Immature natural killer cell (primary cell): ENCODE measurements at regions not wholly inside any gene's neighbourhood (a gene's known extent, or its start where the extent isn't known, plus 50 kb on each side); places are given as distances from the start of the nearest gene placed in this dataset.
"Not testable (repeated sequence)": the region's sequence is repeated elsewhere in the genome, so short reads cannot be mapped to it uniquely, and the experiment has no call there.

Experiments used
- DNase-seq, 3 donors: peaks; one replicate each; pipeline ENCODE4 v3.0.0; 2022; ENCODE audit warnings: mixed read lengths in 1 of 3
- H3K27ac Mint-ChIP-seq, 6 donors: one replicate each; pipeline ENCODE4 v1.8.0; 2020; ENCODE audit warnings: mixed read lengths in 6 of 6, mild to moderate bottlenecking in 5 of 6, inconsistent platforms in 4 of 6, moderate library complexity in 3 of 6
- H3K27me3 Mint-ChIP-seq, 3 donors: one replicate each; pipeline ENCODE4 v1.8.0; 2020 to 2021; ENCODE audit warnings: low read depth in 3 of 3, mild to moderate bottlenecking in 3 of 3, mixed read lengths in 3 of 3, moderate library complexity in 3 of 3, inconsistent platforms in 1 of 3
- H3K36me3 Mint-ChIP-seq, 3 donors: one replicate each; pipeline ENCODE4 v1.8.0; 2020; ENCODE audit warnings: mixed read lengths in 3 of 3, inconsistent platforms in 2 of 3, mild to moderate bottlenecking in 2 of 3
- H3K4me1 Mint-ChIP-seq, 2 donors: one replicate each; pipeline ENCODE4 v1.8.0; 2020; ENCODE audit warnings: inconsistent platforms in 2 of 2, mild to moderate bottlenecking in 2 of 2, mixed read lengths in 2 of 2, moderate library complexity in 1 of 2
- H3K4me3 Mint-ChIP-seq, 5 donors: one replicate each; pipeline ENCODE4 v1.8.0; 2020; ENCODE audit warnings: mild to moderate bottlenecking in 5 of 5, mixed read lengths in 5 of 5, inconsistent platforms in 3 of 5, moderate library complexity in 3 of 5
- H3K9me3 Mint-ChIP-seq, 6 donors: one replicate each; pipeline ENCODE4 v1.8.0; 2020; ENCODE audit warnings: mild to moderate bottlenecking in 6 of 6, mixed read lengths in 6 of 6, inconsistent platforms in 4 of 6, moderate library complexity in 3 of 6

GRCh38 chr16:26959416-26960009 lies 107.2 kb upstream of the C16orf82 start:
- no peak overlapping the region for H3K4me3 Mint-ChIP-seq
- H3K27ac Mint-ChIP-seq: no peak overlapping the region
- no peaks in the 10 kb centered on the region for H3K9me3 Mint-ChIP-seq
- H3K36me3 Mint-ChIP-seq: no peaks in the 10 kb centered on the region
- peaks cover 0 to 6% (median 6%) of the 10 kb centered on the region in 3 donors for H3K27me3 Mint-ChIP-seq
- peaks cover 0 to 9% of the 10 kb centered on the region in 2 donors for H3K4me1 Mint-ChIP-seq
- DNase-seq: no peak

DNA sequence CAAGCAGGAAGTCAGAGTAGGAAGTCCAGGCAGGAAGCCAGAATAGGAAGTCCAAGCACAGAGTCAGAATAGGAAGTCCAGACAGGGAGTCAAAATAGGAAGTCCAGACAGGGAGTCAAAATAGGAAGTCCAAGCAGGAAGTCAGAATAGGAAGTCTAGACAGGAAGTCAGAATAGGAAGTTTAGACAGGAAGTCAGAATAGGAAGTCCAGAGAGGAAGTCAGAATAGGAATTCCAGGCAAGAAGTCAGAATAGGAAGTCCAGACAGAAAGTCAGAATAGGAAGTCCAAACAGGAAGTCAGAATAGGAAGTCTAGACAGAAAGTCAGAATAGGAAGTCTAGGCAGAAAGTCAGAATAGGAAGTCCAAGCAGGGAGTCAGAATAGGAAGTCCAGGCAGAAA lies 105.3 kb upstream of the C16orf82 start:
- Mint-ChIP-seq H3K9me3 (no peaks in the 10 kb centered on the region), H3K36me3 (no peaks in the 10 kb centered on the region), H3K4me1 (peaks cover 0 to 9% of the 10 kb centered on the region in 2 donors), H3K4me3 (no peak overlapping the region), H3K27ac (no peak overlapping the region), H3K27me3 (peaks cover 0 to 8% (median 6%) of the 10 kb centered on the region in 3 donors)
- no peak for DNase-seq

GRCh38 chr16:26963109-26963508 lies 103.6 kb upstream of the C16orf82 start:
- H3K36me3 Mint-ChIP-seq: no peaks in the 10 kb centered on the region
- H3K27me3 Mint-ChIP-seq: peaks cover 0 to 8% (median 6%) of the 10 kb centered on the region in 3 donors
- DNase-seq: no peak
- no peak overlapping the region for H3K27ac Mint-ChIP-seq
- no peaks in the 10 kb centered on the region for H3K9me3 Mint-ChIP-seq
- peaks cover 0 to 9% of the 10 kb centered on the region in 2 donors for H3K4me1 Mint-ChIP-seq
- H3K4me3 Mint-ChIP-seq: no peak overlapping the region

DNA sequence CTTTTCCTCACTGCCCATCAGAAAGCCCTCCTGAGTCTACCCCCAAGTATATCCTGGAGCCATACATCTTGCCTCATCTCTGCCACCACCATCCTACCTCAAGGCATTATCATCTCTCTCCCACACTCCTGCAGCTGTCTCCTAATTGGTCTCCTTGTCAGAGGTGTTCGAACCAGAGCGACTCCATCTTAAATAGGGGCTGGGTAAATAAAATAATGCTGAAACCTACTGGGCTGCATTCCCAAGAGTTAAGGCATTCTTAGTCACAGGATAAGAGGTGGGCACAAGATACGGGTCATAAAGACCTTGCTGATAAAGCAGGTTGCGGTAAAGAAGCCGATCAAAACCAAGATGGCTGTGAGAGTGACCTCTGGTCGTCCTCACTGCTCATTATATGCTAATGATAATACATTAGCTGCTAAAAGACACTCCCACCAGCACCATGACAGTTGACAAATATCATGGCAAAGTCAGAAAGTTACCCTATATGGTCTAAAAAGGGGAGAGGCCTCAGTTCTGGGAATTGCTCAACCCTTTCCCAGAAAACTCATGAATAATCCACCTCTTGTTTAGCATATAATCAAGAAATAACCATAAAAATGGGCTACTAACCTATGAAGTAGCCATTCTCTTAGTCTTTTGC lies 97.0 kb upstream of the C16orf82 start:
- no peak for DNase-seq
- peaks cover 0 to 4% (median 0%) of the 10 kb centered on the region in 3 donors for H3K27me3 Mint-ChIP-seq
- no peak overlapping the region for H3K27ac Mint-ChIP-seq
- H3K4me1 Mint-ChIP-seq: no peaks in the 10 kb centered on the region
- H3K36me3 Mint-ChIP-seq: no peaks in the 10 kb centered on the region
- no peaks in the 10 kb centered on the region for H3K9me3 Mint-ChIP-seq
- H3K4me3 Mint-ChIP-seq: no peak overlapping the region

GRCh38 chr16:26970292-26970691 lies 96.4 kb upstream of the C16orf82 start:
- H3K36me3 Mint-ChIP-seq: no peaks in the 10 kb centered on the region
- no peaks in the 10 kb centered on the region for H3K9me3 Mint-ChIP-seq
- H3K27ac Mint-ChIP-seq: no peak overlapping the region
- no peak for DNase-seq
- H3K27me3 Mint-ChIP-seq: peaks cover 0 to 4% (median 0%) of the 10 kb centered on the region in 3 donors
- no peaks in the 10 kb centered on the region for H3K4me1 Mint-ChIP-seq
- H3K4me3 Mint-ChIP-seq: no peak overlapping the region

GRCh38 chr16:26976873-26977272 lies 89.9 kb upstream of the C16orf82 start:
- H3K4me3 Mint-ChIP-seq: no peak overlapping the region
- no peaks in the 10 kb centered on the region for H3K36me3 Mint-ChIP-seq
- H3K4me1 Mint-ChIP-seq: no peaks in the 10 kb centered on the region
- no peak for DNase-seq
- H3K9me3 Mint-ChIP-seq: no peaks in the 10 kb centered on the region
- H3K27me3 Mint-ChIP-seq: peaks cover 0 to 4% (median 0%) of the 10 kb centered on the region in 3 donors
- H3K27ac Mint-ChIP-seq: no peak overlapping the region

GRCh38 chr16:26981266-26981938 lies 85.3 kb upstream of the C16orf82 start:
- H3K27me3 Mint-ChIP-seq: peaks cover 3 to 6% (median 6%) of the 10 kb centered on the region in 3 donors
- no peak for DNase-seq
- H3K4me3 Mint-ChIP-seq: no peak overlapping the region
- H3K27ac Mint-ChIP-seq: no peak overlapping the region
- H3K36me3 Mint-ChIP-seq: no peaks in the 10 kb centered on the region
- no peaks in the 10 kb centered on the region for H3K9me3 Mint-ChIP-seq
- H3K4me1 Mint-ChIP-seq: no peaks in the 10 kb centered on the region

GRCh38 chr16:26982422-26982821 lies 84.3 kb upstream of the C16orf82 start:
- H3K27ac Mint-ChIP-seq: no peak overlapping the region
- no peak for DNase-seq
- peaks cover 2 to 14% (median 6%) of the 10 kb centered on the region in 3 donors for H3K27me3 Mint-ChIP-seq
- no peaks in the 10 kb centered on the region for H3K9me3 Mint-ChIP-seq
- no peaks in the 10 kb centered on the region for H3K4me1 Mint-ChIP-seq
- no peaks in the 10 kb centered on the region for H3K36me3 Mint-ChIP-seq
- no peak overlapping the region for H3K4me3 Mint-ChIP-seq

- DNase-seq: no peak
- Mint-ChIP-seq H3K36me3 (no peaks in the 10 kb centered on the region), H3K4me1 (no peaks in the 10 kb centered on the region), H3K4me3 (no peak overlapping the region), H3K9me3 (no peaks in the 10 kb centered on the region), H3K27ac (no peak overlapping the region), H3K27me3 (peaks cover 2 to 15% (median 6%) of the 10 kb centered on the region in 3 donors)
These were observed 83.3 kb upstream of the C16orf82 start for GRCh38 chr16:26983426-26983825.

- no peaks in the 10 kb centered on the region for H3K4me1 Mint-ChIP-seq
These were observed 81.3 kb upstream of the C16orf82 start for GRCh38 chr16:26985100-26986065.

DNA sequence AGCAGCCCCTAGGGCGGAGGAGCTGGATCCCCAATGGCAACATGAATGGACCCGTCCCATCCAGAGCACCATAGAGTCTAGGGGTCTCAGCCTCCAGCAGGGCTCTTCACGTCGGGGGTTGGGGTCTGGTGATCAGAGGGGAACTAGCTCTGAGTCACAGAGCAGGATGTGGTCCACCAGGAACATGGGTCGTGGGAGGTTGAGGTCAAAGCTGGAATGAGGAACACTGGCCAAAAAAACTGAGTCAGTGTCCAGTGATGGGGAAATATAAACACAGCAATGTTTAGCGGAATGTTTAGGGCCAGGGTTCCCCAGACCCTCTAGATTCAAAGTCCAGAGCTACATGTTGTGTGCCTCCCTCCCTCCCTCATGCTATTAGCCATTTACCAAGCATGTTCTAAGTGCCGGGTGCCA lies 79.1 kb upstream of the C16orf82 start:
- no peak overlapping the region for H3K4me3 Mint-ChIP-seq
- no peak for DNase-seq
- H3K9me3 Mint-ChIP-seq: peaks cover 0 to 2% (median 0%) of the 10 kb centered on the region in 6 donors
- H3K4me1 Mint-ChIP-seq: no peaks in the 10 kb centered on the region
- peaks cover 2 to 15% (median 6%) of the 10 kb centered on the region in 3 donors for H3K27me3 Mint-ChIP-seq
- H3K36me3 Mint-ChIP-seq: no peaks in the 10 kb centered on the region
- H3K27ac Mint-ChIP-seq: no peak overlapping the region

More at GRCh38 chr16:26985100-26986065, 81.3 kb upstream of the C16orf82 start:
- H3K27ac Mint-ChIP-seq: no peak overlapping the region
- no peaks in the 10 kb centered on the region for H3K9me3 Mint-ChIP-seq
- DNase-seq: no peak
- no peak overlapping the region for H3K4me3 Mint-ChIP-seq
- peaks cover 2 to 15% (median 6%) of the 10 kb centered on the region in 3 donors for H3K27me3 Mint-ChIP-seq
- no peaks in the 10 kb centered on the region for H3K36me3 Mint-ChIP-seq

- Mint-ChIP-seq H3K4me3 (no peak overlapping the region), H3K9me3 (peaks cover 0 to 2% (median 0%) of the 10 kb centered on the region in 6 donors), H3K27ac (no peak overlapping the region), H3K36me3 (no peaks in the 10 kb centered on the region), H3K4me1 (no peaks in the 10 kb centered on the region), H3K27me3 (peaks cover 2 to 15% (median 6%) of the 10 kb centered on the region in 3 donors)
- DNase-seq: no peak
These were observed 78.5 kb upstream of the C16orf82 start for GRCh38 chr16:26988186-26988585.

DNA sequence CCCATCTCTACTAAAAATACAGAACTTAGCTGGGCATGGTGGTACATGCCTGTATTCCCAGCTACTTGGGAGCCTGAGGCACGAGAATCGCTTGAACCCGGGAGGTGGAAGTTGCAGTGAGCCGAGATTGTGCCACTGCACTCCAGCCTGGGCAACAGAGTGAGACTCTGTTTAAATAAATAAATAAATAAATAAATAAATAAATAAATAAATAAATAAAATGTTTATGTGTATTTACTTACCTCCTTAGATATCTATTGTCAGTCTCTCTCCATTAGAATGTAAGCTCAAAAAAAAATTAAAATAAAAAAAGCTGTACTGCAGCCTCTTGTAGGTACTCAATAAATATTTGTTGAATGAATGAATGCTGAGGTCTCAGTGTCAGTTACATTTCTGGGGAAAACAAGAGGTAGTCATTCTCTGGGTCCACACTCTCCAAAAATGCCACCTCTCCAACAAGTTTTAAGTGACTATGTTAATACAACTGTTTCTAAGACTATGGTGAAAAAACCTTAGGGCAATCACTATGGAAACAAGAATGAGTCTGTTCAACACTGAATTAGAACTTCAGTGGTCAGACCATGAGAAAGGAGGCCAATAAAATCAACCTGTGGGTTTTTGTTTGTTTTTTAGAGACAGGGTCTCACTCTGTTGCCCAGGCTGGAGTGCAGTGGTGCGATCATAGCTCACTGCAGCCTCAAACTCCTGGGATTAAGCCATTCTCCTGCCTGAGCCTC lies 76.2 kb upstream of the C16orf82 start:
- not testable (repeated sequence) for DNase-seq, H3K4me3 Mint-ChIP-seq, H3K9me3 Mint-ChIP-seq, H3K4me1 Mint-ChIP-seq, H3K27ac Mint-ChIP-seq, H3K36me3 Mint-ChIP-seq
- H3K27me3 Mint-ChIP-seq: peaks cover 2 to 12% (median 10%) of the 10 kb centered on the region in 3 donors
